HG03108 (cell line): ENCODE measurements at regions not wholly inside any gene's neighbourhood (a gene's known extent, or its start where the extent isn't known, plus 50 kb on each side); places are given as distances from the start of the nearest gene placed in this dataset.

ENCODE experiments used
- ATAC-seq: cut with Tn5 transposase; IDR thresholded peaks from one replicate; pipeline ENCODE4 v1.9.1; 2021; ENCODE audit warnings: moderate library complexity; ENCODE audit not compliant: unreplicated experiment

GRCh38 chr3:95424279-95424678 lies 1361.4 kb downstream of the NSUN3 start:
- no peak for ATAC-seq

- no peak for ATAC-seq
These were observed 1371.6 kb downstream of the NSUN3 start for GRCh38 chr3:95434491-95434890.

DNA sequence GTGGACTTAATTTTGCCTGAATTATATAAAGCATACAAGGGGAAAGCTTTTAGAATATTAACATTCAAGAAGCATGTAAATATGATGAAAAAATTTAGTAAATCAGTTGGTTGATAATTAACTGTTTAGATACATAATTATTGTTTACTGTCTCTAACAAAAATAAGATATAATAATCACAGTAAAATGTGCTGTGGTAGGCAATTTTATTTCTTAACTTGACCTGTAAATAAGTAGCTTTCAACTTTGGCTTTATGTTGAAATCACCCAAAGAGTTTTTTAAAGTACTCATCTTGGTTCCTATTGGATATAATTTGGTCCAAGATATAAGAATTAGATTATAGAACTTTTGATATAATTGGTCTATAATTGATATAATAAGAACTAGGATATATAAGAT lies 1374.5 kb downstream of the NSUN3 start:
- no peak for ATAC-seq

GRCh38 chr3:95438274-95438673 lies 1375.4 kb downstream of the NSUN3 start:
- no peak for ATAC-seq

DNA sequence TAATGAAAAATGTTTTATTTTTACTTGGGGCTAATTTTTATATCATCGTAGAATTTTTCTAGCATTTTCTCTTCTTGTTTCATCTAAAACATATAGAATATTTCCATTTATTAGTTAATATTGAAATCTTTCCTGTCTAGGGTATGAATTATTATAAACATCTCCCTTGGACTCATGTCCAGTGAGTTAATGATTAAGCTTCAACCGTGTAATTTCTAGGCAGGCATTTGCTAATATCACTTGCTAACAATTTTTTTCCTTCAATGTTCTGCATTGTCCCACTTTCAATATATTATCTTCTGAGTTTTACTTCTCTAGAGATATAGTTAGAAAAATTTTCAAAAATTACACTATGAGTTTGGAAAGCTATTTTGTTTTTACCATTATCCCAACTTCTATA lies 1371.6 kb upstream of the EPHA6 start:
- no peak for ATAC-seq

GRCh38 chr3:95449841-95450240 lies 1364.6 kb upstream of the EPHA6 start:
- ATAC-seq: no peak

- no peak for ATAC-seq
These were observed 1361.2 kb upstream of the EPHA6 start for GRCh38 chr3:95453242-95453641.

DNA sequence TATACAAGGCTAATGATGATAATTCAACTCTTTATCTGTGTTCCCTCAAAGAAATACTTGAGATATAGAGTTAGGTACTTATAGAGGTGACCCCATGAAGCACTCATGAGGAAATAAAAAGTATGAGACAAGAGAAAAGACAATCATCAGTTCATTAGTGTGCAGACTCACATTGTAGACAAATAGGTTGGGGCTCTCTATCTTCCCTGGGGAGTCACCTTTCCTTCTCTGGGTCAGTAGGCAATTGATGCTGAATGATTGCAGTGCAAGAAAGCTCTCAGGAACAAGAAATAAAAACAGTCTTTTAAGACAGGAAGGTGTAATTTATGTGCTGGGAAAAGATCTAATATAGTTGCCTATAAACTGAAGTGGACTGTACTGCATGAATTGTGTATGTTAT lies 1357.6 kb upstream of the EPHA6 start:
- no peak for ATAC-seq

DNA sequence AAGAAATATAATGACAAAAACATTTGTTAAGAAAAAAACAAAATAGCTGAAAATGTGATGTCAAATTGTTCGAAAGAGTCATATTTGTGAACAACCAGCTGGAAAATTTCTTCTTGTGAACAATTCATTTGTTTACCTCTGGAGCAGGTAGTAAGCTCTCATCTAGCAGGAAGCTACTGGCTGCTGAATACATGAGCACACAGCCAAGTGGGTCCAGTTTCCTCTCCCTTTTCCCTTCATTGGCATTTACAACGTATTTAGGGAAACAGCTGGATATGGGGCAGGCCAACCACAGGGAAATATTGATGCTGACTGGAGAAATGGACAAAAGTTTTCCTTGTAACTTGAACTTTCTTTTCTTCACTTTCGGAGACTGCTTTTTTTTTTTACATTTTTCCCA lies 1354.7 kb upstream of the EPHA6 start:
- ATAC-seq: no peak

GRCh38 chr3:95460274-95460673 lies 1354.1 kb upstream of the EPHA6 start:
- ATAC-seq: no peak

DNA sequence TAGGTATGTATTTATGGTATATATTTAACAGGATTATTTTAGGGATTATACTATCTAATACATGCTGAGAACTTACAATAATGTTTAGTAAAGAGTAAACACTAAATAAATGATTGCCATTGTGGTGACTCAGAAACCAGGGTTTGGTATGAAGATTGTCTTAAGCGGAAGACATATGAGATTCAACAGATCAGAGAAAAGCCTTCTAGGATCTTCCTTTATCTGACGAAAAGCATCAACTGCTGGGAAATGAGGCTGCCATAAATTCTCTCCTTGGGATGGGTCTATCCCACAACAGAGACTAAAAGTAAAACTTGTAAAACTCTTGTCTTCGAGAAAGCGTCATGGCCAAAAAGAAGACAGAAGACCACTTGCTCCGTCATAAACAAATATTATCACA lies 1352.2 kb upstream of the EPHA6 start:
- ATAC-seq: no peak

- no peak for ATAC-seq
These were observed 1350.0 kb upstream of the EPHA6 start for GRCh38 chr3:95464346-95464745.

- no peak for ATAC-seq
These were observed 1346.1 kb upstream of the EPHA6 start for GRCh38 chr3:95468331-95468730.

DNA sequence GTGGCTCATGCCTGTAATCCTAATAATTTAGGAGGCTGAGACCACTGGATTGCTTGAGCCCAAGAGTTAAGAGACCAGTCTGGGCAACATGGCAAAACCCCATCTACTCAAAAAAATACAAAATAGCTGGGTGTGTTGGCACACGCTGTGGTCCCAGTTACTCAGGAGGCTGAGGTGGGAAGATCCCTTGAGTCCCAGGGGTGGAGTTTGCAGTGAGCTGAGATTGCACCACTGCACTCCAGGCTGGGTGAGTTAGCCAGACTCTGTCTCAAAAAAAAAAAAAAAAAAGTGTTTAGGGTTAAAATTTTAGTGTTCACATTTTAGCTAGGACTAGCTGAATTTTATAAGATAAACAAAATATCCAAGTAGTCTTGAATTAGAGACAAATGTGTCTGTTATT lies 1340.1 kb upstream of the EPHA6 start:
- ATAC-seq: no peak

DNA sequence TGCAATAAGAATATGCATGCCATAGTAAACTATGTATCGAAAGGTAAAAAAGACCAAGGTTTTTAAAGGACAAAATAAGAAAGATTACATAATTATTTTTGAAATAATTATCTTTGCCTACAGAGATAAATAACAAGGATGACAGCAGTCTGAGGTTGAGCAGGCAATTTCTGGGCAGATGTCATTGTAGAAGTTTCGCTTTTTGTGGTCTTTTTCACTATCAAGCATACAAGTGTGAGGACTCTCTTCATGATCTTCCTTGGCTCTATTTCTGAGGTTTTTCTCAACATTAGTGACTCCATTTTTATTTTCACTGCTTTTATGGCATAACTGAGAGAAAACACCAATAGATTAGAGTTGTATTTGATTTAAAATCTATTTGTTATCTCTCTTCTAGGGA lies 1337.9 kb upstream of the EPHA6 start:
- ATAC-seq: no peak

- ATAC-seq: no peak
These were observed 1308.2 kb upstream of the EPHA6 start for GRCh38 chr3:95506174-95506573.

- no peak for ATAC-seq
These were observed 1306.3 kb upstream of the EPHA6 start for GRCh38 chr3:95508124-95508523.

DNA sequence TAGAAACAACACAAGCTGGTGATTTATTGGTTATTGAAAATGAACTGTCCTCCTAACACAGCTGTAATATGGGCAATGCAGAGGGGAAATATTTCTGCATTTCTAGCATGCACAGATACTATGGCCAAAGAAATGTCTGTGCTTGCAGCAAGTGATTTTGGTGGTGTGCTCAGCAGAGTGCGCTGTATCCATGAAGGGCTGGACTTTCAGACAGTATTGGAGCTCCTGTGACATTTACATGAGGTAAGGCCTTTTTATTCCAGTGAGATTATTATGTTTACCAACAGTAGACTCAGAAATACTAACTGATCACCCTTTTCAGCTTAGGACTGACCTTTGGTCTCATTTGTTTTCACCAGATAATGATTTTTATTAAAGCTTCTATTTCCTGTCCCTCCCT lies 1302.6 kb upstream of the EPHA6 start:
- no peak for ATAC-seq

DNA sequence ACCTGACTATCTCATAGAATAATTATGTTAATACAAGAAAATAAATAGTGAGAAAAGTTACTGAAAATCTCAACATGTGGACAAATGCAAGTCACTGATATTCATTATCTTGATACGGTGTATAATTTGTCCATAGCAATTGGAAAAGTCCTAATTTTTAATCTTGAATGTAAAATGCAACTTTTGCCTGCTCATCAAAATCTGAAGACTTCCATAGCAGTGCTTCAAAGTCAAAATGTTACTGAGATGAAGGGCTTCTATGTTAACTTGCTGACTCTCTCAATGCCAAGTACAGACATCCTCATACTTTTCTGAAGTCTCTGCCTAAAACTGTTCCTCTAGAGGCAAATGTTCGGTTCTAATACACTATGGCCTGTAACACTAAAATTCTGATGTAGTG lies 1300.1 kb upstream of the EPHA6 start:
- no peak for ATAC-seq

- ATAC-seq: no peak
These were observed 1293.0 kb upstream of the EPHA6 start for GRCh38 chr3:95521396-95521795.

GRCh38 chr3:95522449-95522848 lies 1291.9 kb upstream of the EPHA6 start:
- no peak for ATAC-seq

DNA sequence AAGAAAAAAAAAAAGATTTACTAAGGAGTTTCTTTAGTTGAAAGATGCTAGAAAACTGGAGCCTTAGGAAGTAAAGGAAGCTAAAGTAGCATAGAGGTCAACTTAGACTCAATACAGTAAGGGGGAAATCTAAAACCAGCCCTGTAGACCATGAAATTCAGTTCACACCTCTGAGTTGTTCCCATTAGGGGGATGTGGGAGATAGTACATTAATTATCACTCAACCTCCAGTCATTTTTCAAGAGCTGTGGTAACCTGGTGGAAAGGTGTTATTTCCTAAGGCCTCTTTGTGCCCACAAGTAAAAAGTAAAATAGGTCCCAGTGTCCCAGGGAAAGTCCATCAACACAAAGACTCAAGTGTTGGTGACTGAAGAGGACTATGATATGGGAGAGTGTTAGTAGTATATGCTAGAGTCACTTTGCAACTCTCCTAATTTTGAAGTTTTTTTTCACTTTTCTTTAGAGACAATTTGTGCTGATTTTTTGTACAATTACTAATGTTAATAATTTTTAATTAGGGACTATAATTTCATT lies 1274.4 kb upstream of the EPHA6 start:
- ATAC-seq: no peak

- ATAC-seq: no peak
These were observed 1248.9 kb upstream of the EPHA6 start for GRCh38 chr3:95565502-95565901.

DNA sequence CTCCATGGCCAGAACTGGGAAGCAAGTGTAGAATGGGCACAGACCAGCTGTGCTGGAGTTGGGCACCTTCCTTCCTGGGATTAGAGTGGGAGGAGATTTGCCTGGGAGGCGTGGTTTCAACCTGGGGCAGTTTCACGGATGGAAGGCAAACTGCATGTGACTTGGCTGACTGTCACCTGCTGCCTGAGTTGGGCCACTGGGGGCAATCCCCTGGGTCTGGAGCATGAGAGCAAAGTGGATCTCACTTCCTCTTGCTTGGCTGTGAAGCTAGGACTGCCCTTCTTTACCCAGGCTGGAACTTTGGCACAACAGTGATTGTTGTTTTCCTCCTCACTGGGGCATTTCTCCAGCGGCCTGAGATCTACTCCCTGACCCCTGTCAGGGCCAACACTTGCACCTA lies 1247.0 kb upstream of the EPHA6 start:
- ATAC-seq: no peak
